ENCODE measurements at regions not wholly inside any gene's neighbourhood (a gene's known extent, or its start where the extent isn't known, plus 50 kb on each side); places are given as distances from the start of the nearest gene placed in this dataset.

GRCh38 chr4:155570661-155571060, 96.0 kb upstream of the GUCY1A1 start:
- H3K27me3 Mint-ChIP-seq (ENCODE audit: low read depth): peaks cover 5% of the 10 kb centered on the region
- H3K36me3 Mint-ChIP-seq (ENCODE audit: low read depth): no peaks in the 10 kb centered on the region
- peaks cover 7% of the 10 kb centered on the region for H3K9me3 Mint-ChIP-seq
- no peak overlapping the region for H3K27ac Mint-ChIP-seq
- no peak for TF ChIP-seq CTCF (IDR thresholded peaks at IDR 0.05; ENCODE audit: unreplicated experiment in 3 of 3)
- peaks cover 8% of the 10 kb centered on the region for H3K4me1 Mint-ChIP-seq
- H3K4me3 Mint-ChIP-seq: no peak overlapping the region

- Mint-ChIP-seq H3K27ac (no peak overlapping the region), H3K4me3 (no peak overlapping the region), H3K9me3 (peaks cover 7% of the 10 kb centered on the region), H3K36me3 (ENCODE audit: low read depth) (no peaks in the 10 kb centered on the region), H3K4me1 (peaks cover 11% of the 10 kb centered on the region), H3K27me3 (ENCODE audit: low read depth) (peaks cover 5% of the 10 kb centered on the region)
- no peak for TF ChIP-seq CTCF (IDR thresholded peaks at IDR 0.05; ENCODE audit: unreplicated experiment in 3 of 3)
Observed at GRCh38 chr4:155569960-155570515, 96.6 kb upstream of the GUCY1A1 start.

GRCh38 chr4:155569471-155569870, 97.2 kb upstream of the GUCY1A1 start:
- no peak for TF ChIP-seq CTCF (IDR thresholded peaks at IDR 0.05; ENCODE audit: unreplicated experiment in 3 of 3)
- H3K27ac Mint-ChIP-seq: no peak overlapping the region
- peaks cover 11% of the 10 kb centered on the region for H3K4me1 Mint-ChIP-seq
- H3K9me3 Mint-ChIP-seq: peaks cover 7% of the 10 kb centered on the region
- H3K36me3 Mint-ChIP-seq (ENCODE audit: low read depth): no peaks in the 10 kb centered on the region
- peaks cover 5% of the 10 kb centered on the region for H3K27me3 Mint-ChIP-seq (ENCODE audit: low read depth)
- no peak overlapping the region for H3K4me3 Mint-ChIP-seq

GRCh38 chr4:155568641-155569220, 97.9 kb upstream of the GUCY1A1 start:
- Mint-ChIP-seq H3K27me3 (ENCODE audit: low read depth) (peaks cover 5% of the 10 kb centered on the region), H3K9me3 (peaks cover 7% of the 10 kb centered on the region), H3K4me3 (no peak overlapping the region), H3K27ac (no peak overlapping the region), H3K4me1 (peaks cover 11% of the 10 kb centered on the region), H3K36me3 (ENCODE audit: low read depth) (no peaks in the 10 kb centered on the region)
- TF ChIP-seq CTCF (IDR thresholded peaks at IDR 0.05; ENCODE audit: unreplicated experiment in 3 of 3): no peak

GRCh38 chr4:155566354-155566753, 100.3 kb upstream of the GUCY1A1 start:
- no peak for TF ChIP-seq CTCF (IDR thresholded peaks at IDR 0.05; ENCODE audit: unreplicated experiment in 3 of 3)
- Mint-ChIP-seq H3K27me3 (ENCODE audit: low read depth) (no peaks in the 10 kb centered on the region), H3K4me3 (no peak overlapping the region)

GRCh38 chr4:155565776-155566175, 100.9 kb upstream of the GUCY1A1 start:
- peak overlapping the region in 2 of 3 experiments; percentile 58 to 59 for H3K27ac Mint-ChIP-seq
- H3K36me3 Mint-ChIP-seq (ENCODE audit: low read depth): no peaks in the 10 kb centered on the region
- no peaks in the 10 kb centered on the region for H3K27me3 Mint-ChIP-seq (ENCODE audit: low read depth)
- peaks cover 11% of the 10 kb centered on the region for H3K4me1 Mint-ChIP-seq
- no peak for TF ChIP-seq CTCF (IDR thresholded peaks at IDR 0.05; ENCODE audit: unreplicated experiment in 3 of 3)
- H3K9me3 Mint-ChIP-seq: no peaks in the 10 kb centered on the region
- no peak overlapping the region for H3K4me3 Mint-ChIP-seq

More at GRCh38 chr4:155566354-155566753, 100.3 kb upstream of the GUCY1A1 start:
- H3K4me1 Mint-ChIP-seq: peaks cover 11% of the 10 kb centered on the region
- H3K36me3 Mint-ChIP-seq (ENCODE audit: low read depth): no peaks in the 10 kb centered on the region
- peak overlapping the region in 2 of 3 experiments; percentile 58 to 59 for H3K27ac Mint-ChIP-seq
- H3K9me3 Mint-ChIP-seq: no peaks in the 10 kb centered on the region
